ENCODE measurements at regions not wholly inside any gene's neighbourhood (a gene's known extent, or its start where the extent isn't known, plus 50 kb on each side); places are given as distances from the start of the nearest gene placed in this dataset.

DNA sequence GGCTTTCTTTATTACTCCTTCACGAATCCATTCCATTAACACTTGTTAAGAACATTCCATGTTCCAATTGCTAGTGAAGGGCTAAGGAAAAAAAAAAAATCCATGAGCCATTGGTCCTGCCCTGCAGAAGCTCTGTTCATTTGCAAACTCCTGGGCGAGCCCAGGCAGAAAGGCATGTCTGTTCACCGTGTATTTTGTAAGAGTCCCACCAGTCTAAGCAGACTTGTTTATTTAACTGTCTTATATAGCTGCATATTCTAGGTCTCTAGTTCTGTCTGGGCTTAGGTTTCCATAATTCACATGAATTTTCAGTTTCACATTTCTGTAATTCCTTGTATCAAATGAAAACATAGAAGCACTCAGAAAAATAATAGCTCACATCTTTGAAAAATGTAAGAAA lies 97.4 kb upstream of the POU2AF2 start:
- TF ChIP-seq, protein P1, sequence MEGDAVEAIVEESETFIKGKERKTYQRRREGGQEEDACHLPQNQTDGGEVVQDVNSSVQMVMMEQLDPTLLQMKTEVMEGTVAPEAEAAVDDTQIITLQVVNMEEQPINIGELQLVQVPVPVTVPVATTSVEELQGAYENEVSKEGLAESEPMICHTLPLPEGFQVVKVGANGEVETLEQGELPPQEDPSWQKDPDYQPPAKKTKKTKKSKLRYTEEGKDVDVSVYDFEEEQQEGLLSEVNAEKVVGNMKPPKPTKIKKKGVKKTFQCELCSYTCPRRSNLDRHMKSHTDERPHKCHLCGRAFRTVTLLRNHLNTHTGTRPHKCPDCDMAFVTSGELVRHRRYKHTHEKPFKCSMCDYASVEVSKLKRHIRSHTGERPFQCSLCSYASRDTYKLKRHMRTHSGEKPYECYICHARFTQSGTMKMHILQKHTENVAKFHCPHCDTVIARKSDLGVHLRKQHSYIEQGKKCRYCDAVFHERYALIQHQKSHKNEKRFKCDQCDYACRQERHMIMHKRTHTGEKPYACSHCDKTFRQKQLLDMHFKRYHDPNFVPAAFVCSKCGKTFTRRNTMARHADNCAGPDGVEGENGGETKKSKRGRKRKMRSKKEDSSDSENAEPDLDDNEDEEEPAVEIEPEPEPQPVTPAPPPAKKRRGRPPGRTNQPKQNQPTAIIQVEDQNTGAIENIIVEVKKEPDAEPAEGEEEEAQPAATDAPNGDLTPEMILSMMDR (IDR thresholded peaks at IDR 0.05): no peak
- DNase-seq: no peak
- intact Hi-C loops (cut with DNase I): no loop called here
- Histone ChIP-seq H3K4me3 (no peak overlapping the region), H3K36me3 (no peaks in the 10 kb centered on the region), H3K27ac (no peak overlapping the region), H3K4me1 (no peaks in the 10 kb centered on the region), H3K27me3 (no peaks in the 10 kb centered on the region), H3K9ac (ENCODE audit: low read depth in 2 of 2, low read length in 2 of 2) (no peak overlapping the region), H3K9me3 (no peaks in the 10 kb centered on the region)

DNA sequence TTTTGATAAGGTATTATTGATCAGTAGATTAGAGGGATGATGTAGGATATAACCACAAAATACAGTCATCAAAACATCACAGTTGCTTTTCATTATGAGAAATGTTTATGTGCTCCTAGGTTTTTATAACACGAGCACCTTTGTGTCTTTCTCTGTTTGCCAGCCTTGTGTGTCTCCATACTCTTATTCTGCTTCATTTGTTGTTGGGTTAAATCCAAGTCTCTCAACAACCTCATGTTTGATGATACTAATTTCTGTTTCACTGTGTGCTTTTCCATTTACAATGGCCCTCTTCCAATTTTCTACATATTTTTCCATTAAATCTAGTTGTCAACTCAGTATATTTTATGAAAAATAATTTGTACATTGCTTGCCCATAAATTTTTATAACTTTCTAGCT lies 107.7 kb upstream of the POU2AF2 start:
- TF ChIP-seq, protein P1 (IDR thresholded peaks at IDR 0.05): no peak
- no peak overlapping the region for H3K9ac ChIP-seq (ENCODE audit: low read depth in 2 of 2, low read length in 2 of 2)
- H3K9me3 ChIP-seq: no peaks in the 10 kb centered on the region
- H3K4me1 ChIP-seq: no peaks in the 10 kb centered on the region
- H3K4me3 ChIP-seq: no peak overlapping the region
- intact Hi-C loops (cut with DNase I): no loop called here
- no peak for DNase-seq
- no peak overlapping the region for H3K27ac ChIP-seq
- no peaks in the 10 kb centered on the region for H3K36me3 ChIP-seq
- H3K27me3 ChIP-seq: no peaks in the 10 kb centered on the region

DNA sequence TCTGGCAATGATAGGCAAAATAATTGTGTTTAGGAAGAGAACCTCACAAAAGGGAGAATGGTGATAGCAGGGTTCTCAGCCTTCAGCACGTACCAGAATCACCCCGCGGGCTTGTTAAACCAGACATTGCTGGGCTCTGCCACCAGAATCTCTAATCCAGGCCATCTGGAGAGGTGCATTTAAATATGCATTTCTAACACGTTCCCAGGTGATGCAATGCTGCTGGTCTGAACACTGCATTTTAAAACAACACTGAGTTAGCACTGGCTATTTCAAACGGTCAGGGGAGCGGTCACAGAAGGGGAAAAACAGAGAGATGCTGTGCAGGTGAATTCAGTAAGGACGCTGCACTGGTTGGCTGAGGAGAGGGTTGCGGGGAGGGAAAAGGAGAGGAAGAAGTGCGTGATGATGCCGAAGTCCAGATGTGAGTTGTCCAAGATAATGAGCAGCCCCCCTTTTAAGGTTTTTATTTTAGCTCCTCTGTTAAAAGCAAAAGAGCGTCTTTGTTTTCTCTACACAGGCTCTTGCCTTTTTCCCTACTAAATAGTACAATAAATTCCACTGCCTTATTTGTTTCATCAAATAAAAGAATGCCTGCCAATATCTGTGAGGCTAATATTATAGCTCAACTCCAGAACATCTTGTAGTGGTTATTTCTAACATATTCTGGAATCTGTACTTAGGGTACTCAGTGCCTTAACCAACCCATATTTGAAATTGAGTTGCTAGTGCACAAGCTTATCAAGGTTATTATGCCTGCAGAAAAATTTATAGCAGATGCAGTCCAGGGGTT lies 109.6 kb upstream of the POU2AF2 start:
- intact Hi-C loops (cut with DNase I): no loop called here

DNA sequence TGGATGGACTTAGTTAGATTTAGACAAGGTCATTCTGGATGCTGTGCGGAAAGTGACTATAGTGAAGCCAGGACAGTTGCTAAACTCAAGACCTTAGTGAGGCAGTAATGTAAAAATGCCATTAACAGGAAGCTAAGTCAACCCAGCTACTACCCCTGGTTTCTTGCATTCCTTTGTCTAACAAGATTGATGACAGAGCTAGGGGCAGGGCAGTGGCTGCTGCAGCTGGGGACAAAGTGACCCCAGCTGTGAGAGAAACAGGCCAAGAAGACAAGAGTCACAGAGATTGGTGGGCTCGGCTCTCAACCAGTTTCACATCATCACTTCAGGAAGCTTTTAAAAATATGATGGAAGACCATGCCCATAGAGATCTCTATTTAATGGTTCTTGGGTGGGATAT lies 110.4 kb upstream of the POU2AF2 start:
- Histone ChIP-seq H3K4me1 (no peaks in the 10 kb centered on the region), H3K36me3 (no peaks in the 10 kb centered on the region), H3K9ac (ENCODE audit: low read depth in 2 of 2, low read length in 2 of 2) (no peak overlapping the region), H3K27me3 (no peaks in the 10 kb centered on the region), H3K4me3 (no peak overlapping the region), H3K27ac (no peak overlapping the region), H3K9me3 (no peaks in the 10 kb centered on the region)
- no peak for DNase-seq
- TF ChIP-seq, protein P1 (IDR thresholded peaks at IDR 0.05): no peak
- intact Hi-C loops (cut with DNase I): no loop called here

More for the DNA sequence above, 109.6 kb upstream of the POU2AF2 start:
- H3K36me3 ChIP-seq: no peaks in the 10 kb centered on the region
- no peaks in the 10 kb centered on the region for H3K4me1 ChIP-seq
- no peak overlapping the region for H3K9ac ChIP-seq (ENCODE audit: low read depth in 2 of 2, low read length in 2 of 2)
- TF ChIP-seq, protein P1 (IDR thresholded peaks at IDR 0.05): no peak
- H3K27me3 ChIP-seq: no peaks in the 10 kb centered on the region
- H3K27ac ChIP-seq: no peak overlapping the region
- no peak for DNase-seq
- no peaks in the 10 kb centered on the region for H3K9me3 ChIP-seq
- H3K4me3 ChIP-seq: no peak overlapping the region

DNA sequence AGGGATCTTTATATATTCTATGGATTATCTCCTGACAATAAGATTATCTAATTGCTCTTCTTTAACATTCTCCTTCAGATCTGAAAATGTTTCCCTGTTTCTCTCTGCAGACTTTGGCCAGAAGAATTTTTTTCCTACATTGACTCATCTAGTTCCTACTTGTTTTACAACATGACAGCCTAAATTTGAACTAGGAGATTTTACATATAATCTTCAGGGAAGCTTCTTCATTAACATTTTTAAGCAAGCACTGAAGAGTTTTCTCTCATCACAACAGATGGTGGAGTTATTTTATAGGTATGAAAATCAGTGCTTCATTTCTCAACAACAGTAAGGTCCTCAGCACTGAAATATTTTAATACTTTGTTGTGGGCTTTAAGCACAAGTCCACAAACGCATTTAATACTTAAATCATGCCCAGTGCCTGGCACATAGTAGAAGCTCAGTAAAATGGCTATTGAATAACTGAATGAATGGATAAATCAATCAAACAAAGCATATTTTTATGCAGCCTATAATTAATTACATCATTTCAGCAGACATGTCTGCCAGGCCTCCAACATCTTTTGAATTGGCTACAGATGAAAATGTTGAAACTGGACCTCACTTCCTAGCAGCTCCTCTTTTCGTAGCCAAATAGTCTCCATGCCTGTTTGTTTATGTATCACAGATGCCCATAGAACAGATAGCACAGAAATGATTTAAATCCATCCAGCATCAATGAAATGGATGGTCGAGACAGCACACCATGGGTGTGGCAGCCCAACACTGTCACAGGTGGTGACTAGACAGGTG lies 117.3 kb upstream of the POU2AF2 start:
- H3K9ac ChIP-seq (ENCODE audit: low read depth in 2 of 2, low read length in 2 of 2): no peak overlapping the region
- no peaks in the 10 kb centered on the region for H3K4me1 ChIP-seq
- TF ChIP-seq, protein P1 (IDR thresholded peaks at IDR 0.05): no peak
- no peak overlapping the region for H3K27ac ChIP-seq
- intact Hi-C loops (cut with DNase I): no loop called here
- H3K36me3 ChIP-seq: no peaks in the 10 kb centered on the region
- DNase-seq: no peak
- H3K9me3 ChIP-seq: no peaks in the 10 kb centered on the region
- no peak overlapping the region for H3K4me3 ChIP-seq
- no peaks in the 10 kb centered on the region for H3K27me3 ChIP-seq
